Type B pancreatic cell (in vitro differentiated cells): ENCODE measurements at regions not wholly inside any gene's neighbourhood (a gene's known extent, or its start where the extent isn't known, plus 50 kb on each side); places are given as distances from the start of the nearest gene placed in this dataset.
A peak's percentile ranks its signal among the peaks of the same experiment; 100 is the strongest.

ENCODE experiments used
- DNase-seq: peaks from one replicate; pipeline ENCODE4 v3.0.0; 2021; ENCODE audit warnings: mixed read lengths; ENCODE audit not compliant: unreplicated experiment; ENCODE audit errors: extremely low spot score
- H3K27ac Mint-ChIP-seq: 2 replicates; pipeline ENCODE4 v1.8.0; 2021; ENCODE audit warnings: mild to moderate bottlenecking, mixed read lengths
- H3K27me3 Mint-ChIP-seq: 2 replicates; pipeline ENCODE4 v1.8.0; 2021; ENCODE audit warnings: mixed read lengths
- H3K36me3 Mint-ChIP-seq: 2 replicates; pipeline ENCODE4 v1.8.0; 2021; ENCODE audit warnings: mixed read lengths
- H3K4me1 Mint-ChIP-seq: one replicate; pipeline ENCODE4 v1.8.0; 2021; ENCODE audit warnings: mixed read lengths; ENCODE audit not compliant: unreplicated experiment
- H3K4me3 Mint-ChIP-seq: 2 replicates; pipeline ENCODE4 v1.8.0; 2021; ENCODE audit warnings: mild to moderate bottlenecking, mixed read lengths
- H3K9me3 Mint-ChIP-seq: 2 replicates; pipeline ENCODE4 v1.8.0; 2021; ENCODE audit warnings: mixed read lengths
- TF ChIP-seq, protein P1 (sequence below): fragments of 200-600 bp; sonication (generic); conservative IDR thresholded peaks from 2 replicates; pipeline ENCODE4 v1.5.0; 2021; ENCODE audit warnings: antibody characterized with exemption, mild to moderate bottlenecking

GRCh38 chr16:77555126-77555525 lies 120.3 kb upstream of the ADAMTS18 start:
- Mint-ChIP-seq H3K27ac (no peak overlapping the region), H3K4me1 (peaks cover 24% of the 10 kb centered on the region), H3K9me3 (no peaks in the 10 kb centered on the region), H3K36me3 (no peaks in the 10 kb centered on the region), H3K4me3 (no peak overlapping the region), H3K27me3 (peaks cover 6% of the 10 kb centered on the region)
- DNase-seq, result no peak
- TF ChIP-seq, protein P1, sequence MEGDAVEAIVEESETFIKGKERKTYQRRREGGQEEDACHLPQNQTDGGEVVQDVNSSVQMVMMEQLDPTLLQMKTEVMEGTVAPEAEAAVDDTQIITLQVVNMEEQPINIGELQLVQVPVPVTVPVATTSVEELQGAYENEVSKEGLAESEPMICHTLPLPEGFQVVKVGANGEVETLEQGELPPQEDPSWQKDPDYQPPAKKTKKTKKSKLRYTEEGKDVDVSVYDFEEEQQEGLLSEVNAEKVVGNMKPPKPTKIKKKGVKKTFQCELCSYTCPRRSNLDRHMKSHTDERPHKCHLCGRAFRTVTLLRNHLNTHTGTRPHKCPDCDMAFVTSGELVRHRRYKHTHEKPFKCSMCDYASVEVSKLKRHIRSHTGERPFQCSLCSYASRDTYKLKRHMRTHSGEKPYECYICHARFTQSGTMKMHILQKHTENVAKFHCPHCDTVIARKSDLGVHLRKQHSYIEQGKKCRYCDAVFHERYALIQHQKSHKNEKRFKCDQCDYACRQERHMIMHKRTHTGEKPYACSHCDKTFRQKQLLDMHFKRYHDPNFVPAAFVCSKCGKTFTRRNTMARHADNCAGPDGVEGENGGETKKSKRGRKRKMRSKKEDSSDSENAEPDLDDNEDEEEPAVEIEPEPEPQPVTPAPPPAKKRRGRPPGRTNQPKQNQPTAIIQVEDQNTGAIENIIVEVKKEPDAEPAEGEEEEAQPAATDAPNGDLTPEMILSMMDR, result no peak

- H3K4me3 Mint-ChIP-seq, result peak overlapping the region; percentile 2
- no peaks in the 10 kb centered on the region for H3K9me3 Mint-ChIP-seq
- H3K4me1 Mint-ChIP-seq, result peaks cover 24% of the 10 kb centered on the region
- H3K36me3 Mint-ChIP-seq, result no peaks in the 10 kb centered on the region
- no peak for DNase-seq
- TF ChIP-seq, protein P1, result no peak
- peaks cover 6% of the 10 kb centered on the region for H3K27me3 Mint-ChIP-seq
- H3K27ac Mint-ChIP-seq, result no peak overlapping the region
These were observed 121.0 kb upstream of the ADAMTS18 start for GRCh38 chr16:77555791-77556190.

DNA sequence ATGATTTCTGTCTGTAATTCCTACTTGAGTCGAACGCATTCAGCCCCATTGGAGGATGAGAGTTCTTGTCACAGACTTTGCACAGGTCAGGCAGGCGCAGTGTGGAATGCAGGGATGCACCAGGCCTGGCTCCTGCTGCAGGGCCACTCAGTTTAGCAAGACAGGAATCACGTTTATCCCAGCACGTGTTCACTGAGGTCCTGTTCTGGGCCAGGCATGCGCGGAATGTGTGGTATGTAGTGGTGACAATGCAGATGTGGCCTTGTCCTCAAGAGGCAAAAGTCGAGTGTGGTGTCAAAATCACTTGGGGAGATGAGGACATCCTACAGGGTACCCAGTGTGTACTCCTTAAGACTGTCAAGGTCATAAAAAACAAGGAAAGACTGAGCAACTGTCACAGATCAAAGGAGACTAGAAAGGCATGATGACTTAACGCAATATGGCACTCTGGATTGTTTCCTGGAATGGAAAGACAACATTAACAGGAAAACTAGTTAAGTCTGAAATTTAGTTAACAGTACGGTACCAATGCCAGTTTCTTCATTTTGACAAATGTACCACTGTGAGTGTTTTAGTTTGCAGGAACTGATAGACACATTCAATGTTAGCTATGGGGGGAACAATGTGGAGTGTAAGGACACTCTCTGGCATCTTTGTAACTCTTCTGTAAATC lies 121.5 kb upstream of the ADAMTS18 start:
- no peak for DNase-seq
- Mint-ChIP-seq H3K36me3 (no peaks in the 10 kb centered on the region), H3K27ac (no peak overlapping the region), H3K9me3 (no peaks in the 10 kb centered on the region), H3K27me3 (peaks cover 6% of the 10 kb centered on the region), H3K4me1 (peaks cover 22% of the 10 kb centered on the region), H3K4me3 (no peak overlapping the region)
- TF ChIP-seq, protein P1, result no peak

DNA sequence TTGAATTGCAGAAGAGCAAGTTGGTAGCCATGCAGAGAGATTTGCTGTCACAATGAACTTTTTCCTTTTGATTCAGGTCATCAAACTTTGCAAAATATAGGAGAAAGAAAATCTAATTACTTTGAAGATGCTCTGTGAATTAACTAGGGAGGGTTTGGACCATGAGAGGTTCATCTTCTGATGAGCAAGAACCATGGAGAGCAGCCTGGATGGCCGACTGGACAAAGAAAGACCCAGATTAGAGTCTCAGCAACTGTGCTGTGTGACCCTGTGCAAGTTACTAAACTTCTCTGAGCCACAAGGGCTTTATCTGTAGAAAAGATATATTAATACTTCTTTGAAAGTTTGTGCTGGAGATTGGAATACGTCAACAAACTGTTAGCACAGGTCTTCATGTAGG lies 122.6 kb upstream of the ADAMTS18 start:
- TF ChIP-seq, protein P1, result no peak
- peaks cover 5% of the 10 kb centered on the region for H3K27me3 Mint-ChIP-seq

GRCh38 chr16:77558786-77559185 lies 124.0 kb upstream of the ADAMTS18 start:
- no peaks in the 10 kb centered on the region for H3K36me3 Mint-ChIP-seq
- DNase-seq, result no peak
- no peaks in the 10 kb centered on the region for H3K9me3 Mint-ChIP-seq
- peaks cover 3% of the 10 kb centered on the region for H3K27me3 Mint-ChIP-seq
- peaks cover 9% of the 10 kb centered on the region for H3K4me1 Mint-ChIP-seq
- TF ChIP-seq, protein P1, result no peak
- H3K4me3 Mint-ChIP-seq, result no peak overlapping the region
- no peak overlapping the region for H3K27ac Mint-ChIP-seq

More for the DNA sequence above, 122.6 kb upstream of the ADAMTS18 start:
- no peak overlapping the region for H3K27ac Mint-ChIP-seq
- H3K9me3 Mint-ChIP-seq, result no peaks in the 10 kb centered on the region
- H3K4me1 Mint-ChIP-seq, result peaks cover 18% of the 10 kb centered on the region
- H3K4me3 Mint-ChIP-seq, result no peak overlapping the region
- no peaks in the 10 kb centered on the region for H3K36me3 Mint-ChIP-seq
- DNase-seq, result no peak
